WTC11 (cell line): ENCODE measurements at regions not wholly inside any gene's neighbourhood (a gene's known extent, or its start where the extent isn't known, plus 50 kb on each side); places are given as distances from the start of the nearest gene placed in this dataset.

Source experiments
- ATAC-seq: fragments of 200-7000 bp; cut with Tn5 transposase; 2 replicates; pipeline ENCODE4 v1.10.0; 2021; ENCODE audit warnings: mild to moderate bottlenecking, moderate library complexity
- CTCF ChIA-PET: fragments of 300-600 bp; sonication (Branson Sonifier 250); formaldehyde crosslinking; loops from one replicate; lab custom pipeline; 2021; ENCODE audit warnings: antibody characterized with exemption; lab: Charles Lee
- POLR2A ChIA-PET: fragments of 350-600 bp; sonication (Branson Sonifier 250); formaldehyde crosslinking; loops from one replicate; lab custom pipeline; 2021; ENCODE audit warnings: antibody characterized with exemption; lab: Charles Lee
- DNase-seq: peaks from one replicate; pipeline ENCODE4 v3.0.0; 2021; ENCODE audit warnings: low spot score
- H3K27ac Mint-ChIP-seq: 2 replicates; pipeline ENCODE4 v1.8.0; 2021; ENCODE audit warnings: mixed read lengths
- H3K27me3 Mint-ChIP-seq: 2 replicates; pipeline ENCODE4 v1.8.0; 2021; ENCODE audit warnings: low read depth, mild to moderate bottlenecking, moderate library complexity, mixed read lengths
- H3K36me3 Mint-ChIP-seq: 2 replicates; pipeline ENCODE4 v1.8.0; 2021; ENCODE audit warnings: mixed read lengths
- H3K4me1 Mint-ChIP-seq: 2 replicates; pipeline ENCODE4 v1.8.0; 2022; ENCODE audit warnings: mixed read lengths
- H3K4me3 Mint-ChIP-seq: 2 replicates; pipeline ENCODE4 v1.8.0; 2021; ENCODE audit warnings: mild to moderate bottlenecking, moderate library complexity, mixed read lengths
- H3K9me3 Mint-ChIP-seq: 2 replicates; pipeline ENCODE4 v1.8.0; 2021; ENCODE audit warnings: mixed read lengths
- CREM ChIP-seq: sonication (generic); formaldehyde crosslinking; IDR thresholded peaks from 2 replicates; pipeline ENCODE4 v1.8.1; 2022; ENCODE audit warnings: mild to moderate bottlenecking, missing genetic modification reagents, moderate library complexity
- E2F1 ChIP-seq: sonication (generic); formaldehyde crosslinking; IDR thresholded peaks from 2 replicates; pipeline ENCODE4 v1.8.0; 2022; ENCODE audit warnings: mild to moderate bottlenecking, missing genetic modification reagents
- FOXP1 ChIP-seq: sonication (generic); formaldehyde crosslinking; IDR thresholded peaks from 2 replicates; pipeline ENCODE4 v1.8.0; 2022; ENCODE audit warnings: missing genetic modification reagents, mild to moderate bottlenecking, moderate library complexity, borderline replicate concordance
- HMGA2 ChIP-seq: fragments of 250-450 bp; sonication (Bioruptor Pico); IDR thresholded peaks from 2 replicates; pipeline ENCODE4 v1.4.0; 2021; ENCODE audit warnings: mild to moderate bottlenecking, moderate library complexity
- MXD4 ChIP-seq: fragments of 250-450 bp; sonication (Bioruptor Pico); IDR thresholded peaks from 2 replicates; pipeline ENCODE4 v1.8.0; 2021; ENCODE audit warnings: mild to moderate bottlenecking, moderate library complexity, borderline replicate concordance
- MYBL2 ChIP-seq: sonication (generic); formaldehyde crosslinking; IDR thresholded peaks from 2 replicates; pipeline ENCODE4 v1.8.1; 2023; ENCODE audit warnings: mild to moderate bottlenecking, moderate library complexity, missing genetic modification reagents
- NFYB ChIP-seq: sonication (generic); formaldehyde crosslinking; conservative IDR thresholded peaks from 2 replicates; pipeline ENCODE4 v1.8.0; 2022; ENCODE audit warnings: low read depth, missing genetic modification reagents
- PRRX2 ChIP-seq: fragments of 250-450 bp; sonication (Bioruptor Pico); IDR thresholded peaks from 2 replicates; pipeline ENCODE4 v1.8.0; 2021; ENCODE audit warnings: mild to moderate bottlenecking
- SOX15 ChIP-seq: fragments of 250-450 bp; sonication (Bioruptor Pico); IDR thresholded peaks from 2 replicates; pipeline ENCODE4 v1.9.0; 2021; ENCODE audit warnings: mild to moderate bottlenecking
- TEAD4 ChIP-seq: sonication (generic); formaldehyde crosslinking; IDR thresholded peaks from 2 replicates; pipeline ENCODE4 v1.8.0; 2022; ENCODE audit warnings: mild to moderate bottlenecking, missing genetic modification reagents
- USF2 ChIP-seq: sonication (generic); formaldehyde crosslinking; IDR thresholded peaks from 2 replicates; pipeline ENCODE4 v1.8.1; 2023; ENCODE audit warnings: mild to moderate bottlenecking, missing genetic modification reagents, moderate library complexity
- ZNF219 ChIP-seq: sonication (generic); formaldehyde crosslinking; IDR thresholded peaks from 2 replicates; pipeline ENCODE4 v1.8.0; 2023; ENCODE audit warnings: missing genetic modification reagents, mild to moderate bottlenecking, borderline replicate concordance
- ZNF232 ChIP-seq: sonication (generic); formaldehyde crosslinking; IDR thresholded peaks from 2 replicates; pipeline ENCODE4 v1.8.0; 2022; ENCODE audit warnings: mild to moderate bottlenecking, missing genetic modification reagents
- ZNF317 ChIP-seq: sonication (generic); formaldehyde crosslinking; IDR thresholded peaks from 2 replicates; pipeline ENCODE4 v1.8.1; 2023; ENCODE audit warnings: low read depth, mild to moderate bottlenecking, moderate library complexity, missing genetic modification reagents, borderline replicate concordance
- ZNF416 ChIP-seq: fragments of 250-450 bp; sonication (Bioruptor Pico); IDR thresholded peaks from 2 replicates; pipeline ENCODE4 v1.9.0; 2021; ENCODE audit warnings: mild to moderate bottlenecking, inconsistent platforms
- TF ChIP-seq, protein P1 (sequence below): sonication (generic); formaldehyde crosslinking; IDR thresholded peaks from 2 replicates; pipeline ENCODE4 v1.8.1; 2022; ENCODE audit warnings: low read depth, mild to moderate bottlenecking, moderate library complexity, missing genetic modification reagents, borderline replicate concordance
- TF ChIP-seq, protein P2 (sequence below): sonication (generic); formaldehyde crosslinking; IDR thresholded peaks from 2 replicates; pipeline ENCODE4 v1.8.0; 2022; ENCODE audit warnings: missing genetic modification reagents
- TF ChIP-seq, protein P3 (sequence below): sonication (generic); formaldehyde crosslinking; IDR thresholded peaks from 2 replicates; pipeline ENCODE4 v1.8.0; 2022; ENCODE audit warnings: mild to moderate bottlenecking, missing genetic modification reagents

- TF ChIP-seq PRRX2 (CRISPR knock-in tag): no peak
- TF ChIP-seq SOX15: no peak
These were observed 368.6 kb downstream of the DMRTA1 start (continued) for GRCh38 chr9:22815246-22815645.

GRCh38 chr9:22817181-22817580, 370.6 kb downstream of the DMRTA1 start:
- ChIA-PET CTCF (no interaction called here), POLR2A (no interaction called here)
- Mint-ChIP-seq H3K9me3 (peaks cover 2% of the 10 kb centered on the region; the same call in 1 of the 2 replicates), H3K27me3 (no peaks in the 10 kb centered on the region), H3K27ac (no peak overlapping the region), H3K36me3 (no peaks in the 10 kb centered on the region), H3K4me3 (no peak overlapping the region), H3K4me1 (no peaks in the 10 kb centered on the region)
- TF ChIP-seq ZNF416: no peak
- TF ChIP-seq MYBL2: no peak
- TF ChIP-seq TEAD4 (CRISPR knock-in tag): no peak
- no peak for TF ChIP-seq USF2
- no peak for TF ChIP-seq HMGA2 (CRISPR knock-in tag)
- no peak for TF ChIP-seq MXD4
- TF ChIP-seq CREM (CRISPR knock-in tag): no peak
- TF ChIP-seq ZNF232 (CRISPR knock-in tag): no peak
- TF ChIP-seq, protein P1, sequence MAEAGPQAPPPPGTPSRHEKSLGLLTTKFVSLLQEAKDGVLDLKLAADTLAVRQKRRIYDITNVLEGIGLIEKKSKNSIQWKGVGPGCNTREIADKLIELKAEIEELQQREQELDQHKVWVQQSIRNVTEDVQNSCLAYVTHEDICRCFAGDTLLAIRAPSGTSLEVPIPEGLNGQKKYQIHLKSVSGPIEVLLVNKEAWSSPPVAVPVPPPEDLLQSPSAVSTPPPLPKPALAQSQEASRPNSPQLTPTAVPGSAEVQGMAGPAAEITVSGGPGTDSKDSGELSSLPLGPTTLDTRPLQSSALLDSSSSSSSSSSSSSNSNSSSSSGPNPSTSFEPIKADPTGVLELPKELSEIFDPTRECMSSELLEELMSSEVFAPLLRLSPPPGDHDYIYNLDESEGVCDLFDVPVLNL: no peak
- TF ChIP-seq NFYB (CRISPR knock-in tag): no peak
- TF ChIP-seq, protein P2, sequence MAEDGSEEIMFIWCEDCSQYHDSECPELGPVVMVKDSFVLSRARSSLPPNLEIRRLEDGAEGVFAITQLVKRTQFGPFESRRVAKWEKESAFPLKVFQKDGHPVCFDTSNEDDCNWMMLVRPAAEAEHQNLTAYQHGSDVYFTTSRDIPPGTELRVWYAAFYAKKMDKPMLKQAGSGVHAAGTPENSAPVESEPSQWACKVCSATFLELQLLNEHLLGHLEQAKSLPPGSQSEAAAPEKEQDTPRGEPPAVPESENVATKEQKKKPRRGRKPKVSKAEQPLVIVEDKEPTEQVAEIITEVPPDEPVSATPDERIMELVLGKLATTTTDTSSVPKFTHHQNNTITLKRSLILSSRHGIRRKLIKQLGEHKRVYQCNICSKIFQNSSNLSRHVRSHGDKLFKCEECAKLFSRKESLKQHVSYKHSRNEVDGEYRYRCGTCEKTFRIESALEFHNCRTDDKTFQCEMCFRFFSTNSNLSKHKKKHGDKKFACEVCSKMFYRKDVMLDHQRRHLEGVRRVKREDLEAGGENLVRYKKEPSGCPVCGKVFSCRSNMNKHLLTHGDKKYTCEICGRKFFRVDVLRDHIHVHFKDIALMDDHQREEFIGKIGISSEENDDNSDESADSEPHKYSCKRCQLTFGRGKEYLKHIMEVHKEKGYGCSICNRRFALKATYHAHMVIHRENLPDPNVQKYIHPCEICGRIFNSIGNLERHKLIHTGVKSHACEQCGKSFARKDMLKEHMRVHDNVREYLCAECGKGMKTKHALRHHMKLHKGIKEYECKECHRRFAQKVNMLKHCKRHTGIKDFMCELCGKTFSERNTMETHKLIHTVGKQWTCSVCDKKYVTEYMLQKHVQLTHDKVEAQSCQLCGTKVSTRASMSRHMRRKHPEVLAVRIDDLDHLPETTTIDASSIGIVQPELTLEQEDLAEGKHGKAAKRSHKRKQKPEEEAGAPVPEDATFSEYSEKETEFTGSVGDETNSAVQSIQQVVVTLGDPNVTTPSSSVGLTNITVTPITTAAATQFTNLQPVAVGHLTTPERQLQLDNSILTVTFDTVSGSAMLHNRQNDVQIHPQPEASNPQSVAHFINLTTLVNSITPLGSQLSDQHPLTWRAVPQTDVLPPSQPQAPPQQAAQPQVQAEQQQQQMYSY (CRISPR knock-in tag): no peak
- ATAC-seq: no peak
- no peak for DNase-seq

GRCh38 chr9:22829236-22829635, 382.6 kb downstream of the DMRTA1 start:
- CTCF ChIA-PET: no interaction called here
- no peak overlapping the region for H3K4me3 Mint-ChIP-seq
- H3K27me3 Mint-ChIP-seq: no peaks in the 10 kb centered on the region
- no peak for DNase-seq
- TF ChIP-seq, protein P3, sequence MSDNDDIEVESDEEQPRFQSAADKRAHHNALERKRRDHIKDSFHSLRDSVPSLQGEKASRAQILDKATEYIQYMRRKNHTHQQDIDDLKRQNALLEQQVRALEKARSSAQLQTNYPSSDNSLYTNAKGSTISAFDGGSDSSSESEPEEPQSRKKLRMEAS (CRISPR knock-in tag): no peak
- TF ChIP-seq E2F1 (CRISPR knock-in tag): no peak
- no peak for TF ChIP-seq ZNF317 (CRISPR knock-in tag)
- no peak for TF ChIP-seq FOXP1 (CRISPR knock-in tag)
- no peak for TF ChIP-seq NFYB (CRISPR knock-in tag)
- TF ChIP-seq, protein P1: no peak
- TF ChIP-seq ZNF219 (CRISPR knock-in tag): no peak
- TF ChIP-seq, all 79 proteins: peak for 0
- Mint-ChIP-seq H3K27ac (no peak overlapping the region), H3K9me3 (peaks cover 29% of the 10 kb centered on the region), H3K4me1 (no peaks in the 10 kb centered on the region), H3K36me3 (peaks cover 8% of the 10 kb centered on the region; the same call in 1 of the 2 replicates)
- no peak for ATAC-seq
- POLR2A ChIA-PET: no interaction called here
